GM19372 (cell line): ENCODE measurements at regions not wholly inside any gene's neighbourhood (a gene's known extent, or its start where the extent isn't known, plus 50 kb on each side); places are given as distances from the start of the nearest gene placed in this dataset.
A peak's percentile ranks its signal among the peaks of the same experiment; 100 is the strongest.

ENCODE experiments used
- ATAC-seq: cut with Tn5 transposase; IDR thresholded peaks from one replicate; pipeline ENCODE4 v1.9.1; 2021; ENCODE audit warnings: mild to moderate bottlenecking, low read depth, moderate library complexity; ENCODE audit not compliant: unreplicated experiment

- no peak for ATAC-seq
Observed at GRCh38 chr20:16178546-16179135, 394.6 kb downstream of the KIF16B start.

DNA sequence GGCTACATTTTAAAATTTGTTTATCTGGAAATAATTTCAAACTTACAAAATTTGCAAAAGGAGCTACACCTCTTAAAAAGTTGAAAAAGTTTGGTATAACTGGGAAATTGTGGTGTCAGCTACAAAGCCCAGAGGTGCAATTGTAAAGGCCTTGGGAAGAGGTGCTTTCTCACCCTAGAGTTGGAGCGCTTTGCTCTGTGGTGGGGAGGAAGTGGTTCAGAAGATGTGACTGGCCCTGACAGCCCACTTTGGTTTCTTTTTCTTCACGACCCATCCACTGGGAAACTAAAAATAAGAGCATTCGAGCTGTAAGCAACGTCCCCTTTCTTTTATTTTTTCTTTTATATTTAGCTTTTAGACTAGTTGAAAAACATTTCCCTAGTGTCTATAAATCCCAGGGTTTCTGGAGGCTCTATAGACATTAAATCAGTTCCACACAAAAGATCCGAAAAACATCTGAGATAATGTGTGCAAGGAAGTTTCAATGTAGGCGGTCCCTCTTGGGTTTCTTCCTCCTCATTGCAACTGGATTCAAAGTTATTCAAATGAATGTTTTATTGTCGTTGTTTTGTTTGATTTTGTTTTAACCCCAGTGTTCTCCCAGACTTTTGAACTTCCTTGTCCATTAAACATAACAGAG is 397.8 kb downstream of the KIF16B start:
- ATAC-seq, result peak; percentile 72

DNA sequence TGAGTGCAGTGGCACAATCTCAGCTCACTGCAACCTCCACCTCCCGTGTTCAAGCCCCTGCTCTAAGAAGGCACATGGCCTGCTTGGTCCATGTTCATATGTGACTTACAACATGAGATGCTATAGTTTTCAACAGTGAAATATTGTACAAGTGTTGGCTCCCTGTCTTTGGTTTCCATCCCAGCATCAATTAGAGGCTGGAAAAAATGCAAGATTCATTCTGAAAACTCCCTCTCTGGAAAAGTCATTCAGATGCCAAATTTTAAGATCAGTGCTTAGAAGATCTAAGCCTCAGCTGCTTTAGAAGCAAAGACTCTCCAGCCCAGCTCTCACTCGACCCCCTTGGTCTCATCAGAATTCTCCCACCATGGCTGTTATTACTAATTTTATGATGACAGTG is 398.9 kb downstream of the KIF16B start:
- no peak for ATAC-seq

GRCh38 chr20:16173044-16173443 is 400.2 kb downstream of the KIF16B start:
- ATAC-seq, result no peak

GRCh38 chr20:16171180-16171579 is 402.1 kb downstream of the KIF16B start:
- ATAC-seq, result no peak

- ATAC-seq, result no peak
Observed at GRCh38 chr20:16170406-16170971, 402.8 kb downstream of the KIF16B start.

- no peak for ATAC-seq
Observed at GRCh38 chr20:16167423-16168130, 405.7 kb downstream of the KIF16B start.

DNA sequence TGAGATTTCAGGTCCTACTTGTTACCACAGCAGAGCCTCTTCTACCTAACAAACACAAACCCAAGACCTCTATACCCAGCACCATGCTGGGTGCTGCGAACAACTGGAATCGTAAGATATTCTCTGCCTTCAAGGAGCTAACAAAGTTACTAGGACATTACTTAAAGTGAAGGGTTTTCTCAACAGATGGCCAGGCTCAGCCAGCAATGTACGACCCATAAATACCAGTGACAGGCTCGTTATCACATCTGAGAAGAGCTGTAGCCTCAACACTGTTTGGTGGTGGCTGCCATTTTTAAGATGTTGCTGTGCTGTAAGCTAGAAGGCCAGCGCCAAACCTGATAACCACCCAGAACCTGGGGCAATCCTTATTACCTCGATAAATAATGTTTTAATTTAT is 406.5 kb downstream of the KIF16B start:
- ATAC-seq, result no peak

- peak; percentile 53 for ATAC-seq
Observed at GRCh38 chr20:16158976-16159286, 414.3 kb downstream of the KIF16B start.

DNA sequence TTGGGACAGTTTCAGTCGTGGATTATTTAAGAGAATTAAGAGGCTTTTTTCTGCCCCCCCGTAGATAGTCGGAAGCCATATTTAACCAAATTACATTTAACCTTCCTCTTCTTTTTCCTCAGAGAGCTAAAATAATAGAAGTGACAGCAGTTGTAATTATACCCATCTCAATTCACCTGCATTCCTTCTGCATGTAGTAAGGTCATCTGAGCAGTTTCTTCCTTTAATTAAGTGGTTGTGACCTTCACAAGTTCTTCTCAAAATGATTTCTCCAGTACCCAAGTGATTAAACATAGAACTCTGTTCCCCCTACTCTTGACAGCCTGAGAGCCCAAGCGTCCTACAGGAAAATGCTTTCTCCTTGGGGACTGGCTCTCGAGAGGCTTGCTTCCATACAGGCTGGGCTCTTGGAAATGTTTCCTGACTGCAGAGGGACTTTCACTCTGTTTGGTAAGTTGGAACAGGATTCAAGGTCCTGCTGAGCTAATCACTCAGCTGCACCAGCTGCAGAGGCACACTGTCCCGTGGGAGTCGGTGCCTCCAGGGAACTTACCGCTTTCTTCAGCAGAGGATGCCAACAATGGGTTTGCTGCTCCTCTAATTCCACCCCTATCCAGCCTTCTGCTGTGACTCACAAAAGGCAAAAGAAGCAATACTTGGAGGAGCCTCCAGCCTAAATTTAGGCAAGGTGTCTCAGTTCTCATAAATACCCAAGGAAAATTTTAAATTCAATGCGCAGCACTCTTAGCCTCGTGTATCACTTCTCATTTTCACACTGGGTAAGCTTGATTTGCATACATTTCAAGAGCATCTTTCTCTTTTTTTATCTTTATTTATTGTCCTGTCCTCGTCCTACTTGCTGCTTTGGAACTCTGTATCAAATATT is 414.9 kb downstream of the KIF16B start:
- ATAC-seq, result peak; percentile 76

DNA sequence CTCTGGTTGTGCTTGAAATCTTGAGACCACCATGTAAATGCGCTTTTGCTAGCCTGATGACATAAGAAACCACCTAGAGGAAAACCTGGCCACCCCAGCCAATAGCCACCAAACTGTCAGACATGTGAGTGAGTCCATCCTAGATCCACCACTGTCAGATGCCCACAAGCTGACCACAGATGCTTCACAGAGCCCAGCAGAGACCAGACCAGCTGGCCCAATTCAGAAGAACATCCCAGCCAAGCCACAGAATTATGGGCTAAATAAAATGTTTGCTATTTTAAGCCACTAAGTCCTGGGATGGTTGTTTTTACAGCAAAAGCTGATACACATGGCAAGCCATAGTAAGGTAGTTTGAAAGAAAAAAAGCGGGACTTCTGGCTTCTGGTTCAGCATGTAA is 425.3 kb downstream of the KIF16B start:
- ATAC-seq, result no peak

DNA sequence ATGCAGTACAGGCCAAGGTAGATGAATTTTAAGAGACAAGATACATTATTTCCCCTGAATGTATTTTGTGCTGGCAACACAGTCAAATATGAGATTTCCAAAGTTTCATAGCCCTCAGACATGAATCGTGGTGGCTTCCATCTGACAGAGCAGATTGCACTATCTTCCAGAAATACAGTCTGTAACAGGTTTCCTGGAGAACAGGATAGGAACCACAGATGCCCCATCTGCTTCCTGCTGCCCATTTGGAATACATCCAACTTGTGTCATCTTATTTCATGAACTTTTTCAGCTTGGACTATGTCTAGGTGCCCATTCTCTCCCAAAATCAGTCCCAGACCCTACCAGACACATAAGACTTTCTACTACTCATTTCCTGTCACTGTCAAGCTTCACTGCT is 426.0 kb downstream of the KIF16B start:
- ATAC-seq, result no peak

GRCh38 chr20:16145919-16146318 is 427.3 kb downstream of the KIF16B start:
- no peak for ATAC-seq

GRCh38 chr20:16143596-16143995 is 429.7 kb downstream of the KIF16B start:
- no peak for ATAC-seq

- ATAC-seq, result no peak
Observed at GRCh38 chr20:16135630-16136029, 437.6 kb downstream of the KIF16B start.

- no peak for ATAC-seq
Observed at GRCh38 chr20:16132036-16132798, 441.0 kb downstream of the KIF16B start.

DNA sequence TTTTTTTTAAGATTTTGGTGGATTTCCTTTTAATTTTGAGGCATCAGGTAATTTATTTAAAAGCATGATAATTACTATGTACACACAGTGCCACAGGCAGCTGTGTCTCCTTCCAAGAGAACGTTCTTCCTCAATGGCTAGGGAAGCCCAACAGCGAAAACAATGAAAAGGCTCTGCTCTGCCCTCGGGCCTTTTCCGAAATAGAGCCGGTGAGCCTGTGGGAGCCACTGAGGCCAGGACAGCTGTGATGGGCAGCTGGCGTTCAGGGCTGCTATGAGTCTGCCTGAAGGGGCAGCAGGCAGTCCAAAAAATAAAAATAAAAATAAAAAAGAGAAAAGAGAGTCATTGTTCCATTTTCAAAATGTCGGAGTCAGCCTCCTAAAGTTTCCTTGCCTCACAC is 443.8 kb downstream of the KIF16B start:
- no peak for ATAC-seq

DNA sequence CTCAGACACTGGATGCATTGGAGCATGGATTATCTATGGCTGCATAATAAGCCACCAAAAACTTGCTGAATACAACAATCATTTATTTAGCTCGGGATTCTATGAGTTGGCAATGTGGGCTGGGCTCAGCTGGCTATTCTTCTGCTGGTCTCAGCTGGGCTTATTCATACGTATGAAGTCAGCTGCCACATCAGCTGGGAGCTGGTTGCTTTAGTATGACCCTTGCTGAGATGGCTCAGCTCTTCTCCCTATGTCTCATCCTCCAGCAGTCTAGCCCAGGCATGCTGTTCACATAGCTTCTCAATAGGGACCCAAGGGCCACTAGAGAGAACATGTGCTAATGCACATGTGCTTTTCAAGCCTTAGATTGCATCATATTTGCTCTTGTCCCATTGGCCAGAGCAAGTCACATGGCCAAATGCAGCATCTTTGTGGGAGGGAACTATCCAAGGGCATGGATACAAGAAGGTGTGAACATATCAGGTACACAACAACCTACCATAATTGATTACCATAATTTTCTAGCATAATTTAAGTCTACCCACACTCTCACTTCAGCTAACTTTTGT is 444.6 kb downstream of the KIF16B start:
- ATAC-seq, result no peak

DNA sequence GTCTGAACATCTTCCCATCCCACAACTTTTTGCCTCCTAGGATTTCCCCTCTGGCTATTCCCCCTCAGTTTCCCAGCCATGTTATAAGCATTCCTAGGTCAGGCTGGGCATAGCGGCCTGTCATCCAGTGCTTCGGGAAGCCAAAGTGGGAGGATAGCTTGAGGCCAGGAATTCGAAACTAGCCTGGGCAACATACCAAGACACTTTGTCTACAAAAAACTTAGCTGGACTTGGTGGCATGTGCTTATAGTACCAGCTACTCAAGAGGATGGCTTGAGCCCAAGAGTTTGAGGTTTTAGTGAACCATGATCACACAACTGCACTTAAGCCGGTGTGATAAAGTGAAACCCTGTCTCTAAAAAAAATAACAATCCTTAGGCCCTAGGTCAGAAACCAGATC is 447.4 kb downstream of the KIF16B start:
- ATAC-seq, result no peak
